IPS DF 4.7 (cell line): ENCODE measurements at regions not wholly inside any gene's neighbourhood (a gene's known extent, or its start where the extent isn't known, plus 50 kb on each side); places are given as distances from the start of the nearest gene placed in this dataset.

ENCODE experiments used
- DNase-seq: peaks from one replicate; pipeline ENCODE4 v3.0.0-alpha.2; 2013; ENCODE audit warnings: low spot score; ENCODE audit errors: extremely low read depth

DNA sequence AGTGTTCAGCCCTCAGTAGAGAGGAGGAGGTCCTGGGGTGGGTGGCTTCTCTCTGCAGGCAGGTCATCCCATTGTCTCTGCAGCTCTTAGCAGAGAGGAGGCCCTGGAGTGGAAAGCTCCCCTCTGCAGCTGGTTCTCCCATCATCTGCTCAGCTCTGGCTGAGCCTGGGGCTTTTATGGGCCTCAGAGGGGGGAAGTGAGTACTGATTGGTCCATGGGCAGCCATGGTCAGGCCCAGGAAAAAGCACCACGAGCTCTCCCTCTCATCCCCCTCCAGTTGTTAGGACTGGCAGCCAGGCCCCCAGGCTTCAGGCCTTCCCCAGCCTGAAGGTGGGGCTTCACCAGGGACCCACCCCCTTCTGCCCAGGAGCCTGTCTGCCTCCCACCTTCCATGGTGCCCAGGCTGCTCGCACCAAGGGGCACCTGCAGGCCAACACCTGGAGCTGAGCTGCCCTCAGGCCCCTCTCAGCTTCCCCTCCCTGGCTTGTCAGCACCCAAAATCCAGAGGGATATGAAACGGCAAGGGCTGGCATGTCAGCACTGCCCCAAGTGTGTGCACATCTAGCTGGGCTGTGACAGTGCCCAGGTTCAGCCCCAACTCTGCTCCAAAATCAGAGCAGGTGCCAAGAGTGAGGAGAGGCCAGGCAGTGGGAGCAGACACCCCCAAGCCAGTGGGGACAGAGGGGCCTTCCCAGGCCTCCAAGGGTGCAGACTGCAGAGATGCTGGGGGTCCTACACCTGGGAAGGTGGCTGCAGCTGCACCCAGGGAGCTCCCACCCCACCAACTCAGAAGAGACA, 449.0 kb downstream of the MATN1 start:
- no peak for DNase-seq

DNA sequence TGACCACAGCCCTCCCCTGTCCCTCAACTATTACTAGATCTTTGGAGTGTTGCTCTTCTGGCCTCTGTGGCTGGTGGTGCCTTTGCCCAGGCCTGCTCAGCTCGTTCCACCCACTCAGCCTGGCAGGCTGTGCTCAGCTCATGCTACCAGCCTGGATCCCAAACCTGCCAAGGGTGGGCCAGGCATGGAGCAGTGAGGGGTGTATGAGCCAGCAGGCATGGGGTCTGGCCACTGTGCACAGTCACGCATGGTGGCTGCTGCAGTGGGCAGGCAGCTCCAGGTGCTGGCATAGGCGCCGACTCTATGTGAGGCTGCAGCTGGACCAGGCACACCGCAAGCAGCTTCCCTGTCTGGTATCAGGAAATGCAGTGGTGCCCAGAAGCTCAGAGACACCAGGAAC, 449.9 kb downstream of the MATN1 start:
- DNase-seq = no peak

DNA sequence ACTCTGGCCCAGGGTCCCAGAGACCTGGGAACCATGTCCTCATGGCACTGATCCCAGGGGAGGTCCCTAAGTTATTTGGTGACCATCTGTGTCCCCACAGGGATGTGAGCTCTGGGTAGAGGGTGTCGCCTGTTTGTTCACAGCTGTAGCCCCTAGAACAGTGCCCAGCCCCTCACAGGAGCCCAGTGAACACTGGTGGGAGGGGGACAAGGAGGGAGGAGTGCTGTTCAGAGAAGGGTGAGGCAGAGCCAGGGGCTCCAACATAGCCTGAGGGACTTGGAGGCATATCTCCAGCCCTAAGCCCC, 450.4 kb downstream of the MATN1 start:
- DNase-seq = no peak

DNA sequence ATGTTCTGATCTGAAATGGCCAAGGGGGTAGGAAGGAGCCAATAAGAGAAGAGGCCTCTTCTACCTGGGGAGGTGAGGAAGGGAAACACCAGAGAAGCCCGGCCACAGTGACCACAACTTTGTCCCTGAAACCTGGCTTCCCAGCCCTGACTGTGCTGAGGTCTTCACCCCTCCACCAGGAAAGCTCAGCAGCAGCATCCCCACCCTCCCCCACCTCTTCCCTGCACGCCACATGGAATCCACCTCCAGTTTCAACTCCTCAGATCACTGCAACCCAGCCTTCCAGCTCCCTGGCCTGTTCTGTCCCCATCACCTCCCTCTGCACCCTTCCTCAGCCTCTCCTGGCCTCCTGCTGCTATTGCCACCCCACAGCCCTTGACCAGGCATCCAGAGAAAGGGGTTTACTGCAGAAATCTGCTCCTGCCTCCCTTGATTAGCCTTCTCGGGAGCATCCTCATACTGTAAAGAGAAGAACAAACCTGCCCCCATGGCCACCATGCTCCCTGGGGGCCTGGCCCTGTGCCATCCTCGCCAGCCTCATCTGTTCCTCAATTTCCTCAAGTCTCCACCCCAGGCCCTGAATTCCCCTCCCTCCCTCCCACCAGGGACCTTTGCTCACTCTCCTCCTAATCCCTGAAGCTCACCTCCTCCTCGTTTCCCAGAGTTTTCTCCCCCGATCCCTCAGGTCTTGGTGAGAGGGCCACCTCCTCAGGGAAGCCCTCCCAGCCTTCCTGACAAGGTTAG, 450.9 kb downstream of the MATN1 start:
- DNase-seq = no peak

DNA sequence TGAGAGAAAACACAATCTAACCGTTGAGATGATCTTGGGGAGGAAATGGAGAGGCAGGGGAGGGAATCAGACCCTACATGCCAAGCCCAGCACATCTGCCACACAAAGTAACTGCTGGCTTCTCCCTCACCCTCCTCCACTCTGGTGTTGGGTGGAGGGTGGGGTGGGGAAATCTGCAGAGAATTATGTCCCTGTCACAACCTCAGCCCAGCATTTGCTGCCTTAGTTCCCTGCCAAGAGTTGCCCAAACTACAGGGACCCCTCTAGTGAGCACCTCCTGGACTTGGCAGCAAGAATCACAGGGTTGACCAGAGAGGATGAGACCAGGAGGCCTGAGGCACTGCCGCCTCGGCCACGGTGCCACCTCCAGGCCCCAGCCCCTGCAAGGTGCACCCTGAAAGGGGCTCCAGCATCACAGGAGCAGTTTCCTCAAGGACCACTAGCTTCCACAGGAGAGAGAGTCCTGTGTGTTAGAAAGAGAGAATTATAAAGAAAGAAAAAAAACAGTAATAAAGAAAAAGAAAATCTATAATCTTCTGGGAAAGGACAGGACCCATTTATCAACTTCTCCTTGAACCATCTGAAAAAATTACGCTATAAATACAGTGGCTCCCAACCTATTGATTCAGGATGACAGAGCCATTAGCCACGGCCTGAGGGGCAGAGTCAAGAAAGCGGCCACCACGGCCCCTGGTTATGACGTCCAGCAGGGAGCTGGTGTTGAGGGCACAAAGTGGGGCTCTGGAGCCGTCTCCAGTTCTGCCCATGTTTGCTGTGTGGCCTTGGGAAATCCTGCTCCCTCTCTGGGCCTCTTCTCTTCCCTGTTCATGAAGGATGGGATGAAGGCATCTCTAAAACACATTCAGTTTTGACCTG, 451.7 kb downstream of the MATN1 start:
- DNase-seq = no peak

DNA sequence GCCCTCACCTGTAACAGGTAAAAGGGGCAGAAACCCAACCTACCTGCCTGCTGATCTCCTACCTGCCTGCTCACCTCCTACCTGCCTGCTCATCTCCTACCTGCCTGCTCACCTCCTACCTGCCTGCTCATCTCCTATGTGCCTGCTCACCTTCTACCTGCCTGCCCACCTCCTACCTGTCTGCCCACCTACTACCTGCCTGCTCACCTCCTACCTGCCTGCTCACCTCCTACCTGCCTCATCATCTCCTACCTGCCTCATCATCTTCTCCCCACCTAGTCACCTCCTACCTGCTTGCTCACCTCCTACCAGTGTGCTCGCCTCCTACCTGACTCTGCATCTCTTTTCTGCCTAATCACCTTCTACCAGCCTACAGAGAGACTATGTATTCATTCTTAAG, 452.9 kb downstream of the MATN1 start:
- no peak for DNase-seq

DNA sequence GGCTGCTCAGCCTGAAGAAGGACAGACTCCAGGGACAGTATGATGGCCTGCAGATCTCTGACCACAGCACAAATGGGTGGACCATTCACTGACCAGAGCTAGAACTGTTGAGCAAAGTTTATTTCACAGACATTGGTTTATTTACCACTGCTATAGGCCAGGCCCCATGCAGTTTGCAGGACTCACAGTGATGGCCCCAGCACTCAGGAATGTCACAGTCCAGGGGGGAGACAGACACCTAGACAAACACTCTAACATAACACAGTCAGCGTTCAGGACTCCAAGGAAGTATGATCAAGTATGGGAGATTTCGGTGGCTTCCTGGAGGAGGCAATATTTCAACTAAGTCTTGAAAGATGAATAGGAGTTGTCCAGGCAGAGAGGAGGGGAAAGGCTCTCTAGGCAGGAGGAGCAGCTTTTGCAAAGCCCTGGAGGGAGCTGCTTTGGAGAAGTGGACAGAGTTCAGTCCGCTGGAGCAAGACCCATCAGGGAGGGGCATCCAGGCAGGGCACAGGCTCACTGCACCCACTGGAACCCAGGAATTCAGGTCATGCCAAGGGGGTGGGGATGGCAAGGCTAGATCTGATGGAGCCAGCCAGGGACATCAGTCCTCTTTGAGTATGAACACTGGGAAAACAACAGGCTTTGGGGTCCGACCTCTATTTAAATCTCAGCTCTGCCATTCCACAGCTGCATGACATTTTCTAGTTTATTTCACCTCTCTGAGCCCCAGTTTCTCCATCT, 454.3 kb downstream of the MATN1 start:
- DNase-seq = no peak

DNA sequence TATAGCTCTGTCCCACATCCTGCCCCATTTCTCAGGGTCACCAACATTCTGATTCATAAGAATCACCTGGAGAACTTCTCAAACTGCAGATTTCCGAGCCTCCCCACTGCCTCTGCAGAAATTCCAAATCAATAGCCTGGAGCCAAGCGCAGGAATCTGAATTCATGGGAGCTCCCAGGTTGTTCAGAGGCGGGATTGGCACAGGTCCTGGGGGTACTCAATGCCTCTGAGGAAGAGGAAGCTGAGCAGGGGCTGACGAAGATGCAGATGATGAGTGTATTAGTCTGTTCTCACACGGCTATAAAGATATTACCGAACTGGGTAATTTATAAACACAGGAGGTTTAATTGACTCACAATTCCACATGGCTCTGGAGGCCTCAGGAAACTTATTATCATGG, 455.5 kb downstream of the MATN1 start:
- DNase-seq = no peak

DNA sequence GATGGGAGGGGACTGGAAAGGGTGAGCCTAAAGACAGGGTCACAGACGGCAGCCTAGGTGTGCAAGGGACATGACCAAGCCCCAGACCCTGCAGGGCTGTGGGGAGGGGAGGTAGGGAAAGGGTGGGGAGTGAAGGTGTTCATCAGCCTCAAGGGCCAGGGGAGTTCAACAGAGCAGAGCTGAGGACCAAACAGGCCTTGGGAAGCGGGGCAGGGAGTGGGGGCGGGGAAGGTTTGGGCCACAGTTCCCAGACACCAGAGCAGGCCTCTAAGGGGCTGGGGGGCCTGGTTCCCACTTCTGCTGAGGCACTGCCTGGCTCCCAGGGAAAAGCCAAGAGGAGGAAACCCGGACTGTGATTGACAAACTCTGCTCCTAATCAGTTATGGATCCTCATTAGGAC, 456.3 kb downstream of the MATN1 start:
- DNase-seq = no peak

DNA sequence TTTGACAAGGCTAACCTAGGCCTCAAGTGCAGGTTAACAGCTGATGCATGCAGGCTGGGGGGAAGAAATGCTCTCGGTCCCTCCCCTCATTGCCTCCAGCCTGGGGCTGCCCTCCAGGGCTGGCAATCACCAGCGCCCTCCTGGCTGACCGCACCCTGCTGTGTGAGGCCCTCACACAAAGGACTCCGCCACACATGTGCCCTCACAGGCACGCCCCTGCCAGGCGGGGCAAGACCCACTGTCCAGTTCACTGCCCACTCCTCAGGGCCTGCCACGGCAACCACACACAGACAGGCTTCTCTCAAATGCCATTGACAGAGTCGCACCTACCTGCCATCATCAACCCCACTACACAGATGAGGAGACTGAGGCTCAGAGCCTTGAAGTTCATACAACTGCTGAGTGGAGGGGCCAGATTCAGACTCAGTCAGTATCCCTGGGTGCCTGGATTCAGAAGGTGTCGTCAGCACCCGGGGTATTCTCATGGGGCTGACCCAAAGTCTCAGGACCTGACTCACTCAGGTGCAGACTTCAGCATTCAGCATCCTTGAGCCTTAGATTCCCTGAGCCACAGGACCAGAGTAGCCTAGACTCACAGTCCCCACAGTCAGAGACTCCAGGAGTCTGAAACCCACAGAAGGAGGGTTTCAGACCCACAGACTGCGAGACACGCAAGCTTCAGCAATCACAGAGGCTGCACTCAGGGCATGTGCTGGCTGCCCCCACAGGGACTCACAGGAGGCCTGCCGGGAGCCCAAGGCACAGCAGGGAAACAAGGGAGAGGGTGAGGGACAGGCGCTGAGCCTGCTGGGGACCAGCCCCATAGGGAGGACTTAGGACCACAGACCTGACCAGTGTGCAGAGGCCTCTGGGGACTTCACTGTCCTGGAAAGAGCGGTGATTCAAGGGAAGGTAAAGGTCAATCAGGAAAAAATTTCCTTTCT, 458.0 kb downstream of the MATN1 start:
- no peak for DNase-seq

DNA sequence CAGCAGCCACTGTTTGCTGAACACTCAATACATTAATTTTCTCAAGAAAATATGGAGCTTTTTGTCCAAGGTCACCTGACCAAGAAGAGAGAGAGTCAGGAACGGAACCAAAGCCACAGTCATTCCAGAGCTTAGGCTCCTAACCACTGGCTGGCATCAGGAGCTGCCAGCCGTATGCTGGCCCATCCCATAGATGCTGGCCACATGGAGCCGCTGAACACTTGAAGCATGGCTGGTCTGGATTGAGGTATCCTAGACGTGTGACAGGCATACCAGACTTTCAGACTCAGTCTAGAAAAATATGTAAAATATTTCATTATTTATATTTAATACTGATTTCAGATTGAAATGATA, 458.7 kb downstream of the MATN1 start:
- no peak for DNase-seq

DNA sequence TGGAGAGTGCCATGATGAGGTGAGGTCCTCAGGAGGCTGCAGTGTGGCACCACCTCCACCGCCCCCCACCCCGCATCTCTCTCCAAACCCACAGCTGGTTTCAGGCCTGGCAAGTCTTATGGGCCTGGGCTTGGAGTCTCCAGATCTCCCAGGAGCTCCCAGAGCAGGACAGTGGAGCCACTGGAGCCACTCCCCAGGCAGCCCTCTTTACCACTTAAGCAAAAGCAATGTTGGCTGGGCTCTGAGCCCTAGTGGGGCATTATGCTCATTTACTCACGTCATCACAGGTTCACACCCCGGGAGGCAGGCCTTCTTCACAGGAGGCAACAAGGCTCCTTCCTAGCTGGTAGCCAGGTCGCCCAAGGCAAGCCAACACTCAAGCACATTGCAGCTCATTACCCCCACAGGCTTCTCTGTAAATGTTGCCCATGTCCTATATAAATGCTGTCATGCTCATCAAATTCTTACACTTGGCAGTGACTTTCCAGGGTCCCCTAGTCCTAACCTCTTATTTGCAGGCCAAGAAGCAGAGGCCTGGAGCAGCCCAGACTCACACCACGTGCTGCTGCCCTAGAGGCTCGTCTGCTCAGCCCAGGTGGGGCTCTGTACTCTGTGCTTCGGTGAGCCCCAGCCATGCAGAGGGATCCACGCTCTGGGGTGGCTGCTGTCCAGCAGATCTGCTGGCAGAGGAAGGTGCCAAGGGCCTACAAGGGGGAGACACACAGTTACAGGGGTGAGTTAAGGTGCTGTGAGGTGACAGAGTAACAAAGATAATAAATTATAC, 459.3 kb downstream of the MATN1 start:
- DNase-seq = no peak

DNA sequence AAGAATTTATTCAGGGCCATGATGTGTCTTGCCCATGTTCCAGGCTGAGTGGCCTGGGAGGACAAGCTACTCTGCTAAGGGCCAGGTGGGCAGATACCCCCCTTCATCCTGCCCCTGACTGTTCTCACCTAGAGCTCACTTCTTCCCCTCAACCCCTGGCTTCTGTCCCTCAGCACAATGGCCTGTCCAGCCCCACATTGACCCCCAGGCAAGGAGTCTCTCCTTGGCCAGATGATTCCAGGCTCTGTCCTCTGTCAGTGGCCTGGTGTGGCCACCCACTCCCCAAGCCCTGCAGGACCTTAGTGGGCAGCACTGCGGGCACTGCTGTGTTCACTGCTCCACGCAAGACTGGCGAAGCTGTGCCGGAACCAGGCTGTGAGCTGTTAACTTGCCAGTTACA, 460.0 kb downstream of the MATN1 start:
- DNase-seq = no peak

DNA sequence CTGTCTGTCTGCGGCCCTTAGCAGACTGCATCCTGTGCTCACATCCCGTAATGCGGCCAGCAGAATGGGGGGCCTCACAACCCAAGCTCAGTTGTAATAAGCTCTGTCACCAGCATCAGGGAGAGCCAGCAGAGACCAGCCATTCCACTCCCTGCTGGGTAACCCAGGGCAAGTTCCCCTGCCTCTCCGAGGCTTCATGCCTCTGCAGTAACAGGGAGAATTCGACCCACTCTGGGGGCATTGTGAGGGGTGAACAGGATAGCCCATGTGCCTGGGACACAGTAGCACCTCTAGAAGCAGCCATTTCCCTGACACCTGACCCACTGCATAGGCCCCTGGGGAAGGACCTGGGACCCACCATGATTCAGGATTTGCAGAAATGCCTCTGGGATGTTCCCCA, 461.2 kb downstream of the MATN1 start:
- no peak for DNase-seq

DNA sequence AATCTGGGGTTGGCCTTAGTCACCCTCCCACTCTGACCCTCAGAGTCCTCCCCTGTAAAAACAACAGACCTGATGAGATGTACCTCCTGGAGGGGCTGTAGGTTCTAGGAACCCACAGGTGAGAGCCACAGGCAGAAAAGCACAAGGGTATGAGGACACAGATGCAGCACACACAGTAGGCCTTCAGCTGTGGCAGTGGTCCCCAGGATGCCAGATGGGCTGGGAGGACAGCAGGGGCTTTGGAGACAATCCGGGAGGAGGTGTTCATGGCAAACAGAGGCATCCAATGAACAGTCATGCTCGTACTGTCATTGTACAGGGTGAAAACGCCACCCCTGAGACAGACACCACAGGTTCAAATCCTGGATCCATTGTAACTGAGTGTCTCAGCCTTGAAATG, 463.1 kb downstream of the MATN1 start:
- DNase-seq = no peak

DNA sequence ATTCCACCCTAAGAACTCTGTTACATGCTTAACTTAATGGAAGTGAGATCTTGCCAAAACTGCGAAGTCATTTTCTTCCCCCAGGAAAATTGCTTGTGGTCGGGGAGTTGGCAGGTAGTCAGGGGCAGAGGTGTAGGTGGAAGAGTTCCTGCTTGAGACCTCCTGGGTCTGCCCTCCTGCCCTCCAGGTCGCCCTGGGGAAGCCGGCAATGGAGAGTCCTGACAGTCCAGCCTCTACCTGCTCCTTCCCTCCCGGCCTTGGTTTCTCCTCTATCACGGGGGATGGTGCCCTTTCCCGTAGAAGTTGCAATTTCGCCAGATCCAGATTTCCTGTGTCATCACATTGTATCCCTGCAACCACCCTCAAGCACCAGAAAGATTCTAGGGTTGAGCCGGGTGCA, 463.8 kb downstream of the MATN1 start:
- no peak for DNase-seq

DNA sequence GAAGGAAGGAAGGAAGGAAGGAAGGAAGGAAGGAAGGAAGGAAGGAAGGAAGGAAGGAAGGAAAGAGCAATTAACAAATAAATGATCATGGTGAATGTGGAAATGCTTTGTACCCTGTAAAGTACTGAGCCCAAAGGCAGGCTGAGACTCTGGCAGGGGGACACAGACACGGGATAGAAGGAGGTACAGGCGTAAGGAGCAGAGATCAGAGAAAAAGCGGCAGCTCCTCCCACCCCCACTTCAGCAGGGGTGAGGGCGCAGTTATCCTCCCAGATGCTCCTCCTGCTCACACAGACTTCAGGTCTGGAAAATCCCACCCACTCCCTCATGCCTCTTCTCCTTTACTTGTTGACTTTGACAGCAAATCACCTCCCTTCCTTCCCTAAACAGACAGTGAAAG, 464.5 kb downstream of the MATN1 start:
- no peak for DNase-seq

DNA sequence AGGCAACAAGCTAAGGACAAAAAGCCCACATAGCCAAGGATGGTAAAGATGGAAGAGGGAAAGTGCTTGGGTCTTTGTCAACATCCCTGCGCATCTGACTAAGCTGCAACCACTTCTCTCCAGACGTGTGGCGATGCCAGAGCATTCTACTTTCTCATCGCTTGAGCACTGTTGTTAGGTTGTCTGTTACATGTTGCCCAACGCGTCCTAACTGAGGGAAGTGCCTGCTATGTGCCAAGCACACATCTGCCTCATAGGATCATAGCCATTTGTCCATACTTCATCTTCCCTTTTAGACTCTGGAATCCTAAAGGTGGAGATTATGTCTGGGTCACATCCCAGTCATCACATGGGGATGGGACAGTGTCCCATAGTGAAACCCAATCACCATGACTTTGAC, 464.9 kb downstream of the MATN1 start:
- DNase-seq = no peak

DNA sequence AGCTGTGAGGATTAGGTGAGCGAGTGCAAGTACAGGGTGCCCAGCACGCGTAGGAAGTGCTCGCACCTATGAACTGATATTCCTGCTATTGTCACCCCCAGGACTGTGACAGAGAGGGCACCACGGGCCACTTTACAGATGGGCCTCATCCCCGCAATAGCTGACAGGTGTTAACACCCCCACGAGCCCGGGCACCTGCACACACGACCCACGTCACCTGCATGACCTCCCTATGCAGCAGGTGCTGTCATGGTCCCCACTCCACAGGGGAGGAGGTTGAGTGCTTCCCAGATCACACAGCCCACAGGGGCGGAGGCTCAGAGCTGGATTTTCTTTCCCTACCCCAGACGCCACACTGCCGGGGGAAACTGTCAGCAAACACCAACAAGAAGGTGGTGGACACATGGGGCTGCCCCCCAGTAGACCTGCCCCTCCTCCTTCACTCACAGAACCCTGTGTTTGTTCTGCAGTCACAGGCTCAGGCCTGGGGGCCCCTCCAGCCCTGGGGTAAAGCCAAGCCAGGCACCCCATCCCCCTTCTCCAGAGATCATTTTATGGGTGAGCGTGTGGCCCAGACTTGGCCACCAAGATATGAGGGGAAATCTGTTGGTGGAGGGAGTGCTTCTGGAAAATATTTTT, 465.5 kb downstream of the MATN1 start:
- no peak for DNase-seq
